ENCODE measurements at regions not wholly inside any gene's neighbourhood (a gene's known extent, or its start where the extent isn't known, plus 50 kb on each side); places are given as distances from the start of the nearest gene placed in this dataset.

DNA sequence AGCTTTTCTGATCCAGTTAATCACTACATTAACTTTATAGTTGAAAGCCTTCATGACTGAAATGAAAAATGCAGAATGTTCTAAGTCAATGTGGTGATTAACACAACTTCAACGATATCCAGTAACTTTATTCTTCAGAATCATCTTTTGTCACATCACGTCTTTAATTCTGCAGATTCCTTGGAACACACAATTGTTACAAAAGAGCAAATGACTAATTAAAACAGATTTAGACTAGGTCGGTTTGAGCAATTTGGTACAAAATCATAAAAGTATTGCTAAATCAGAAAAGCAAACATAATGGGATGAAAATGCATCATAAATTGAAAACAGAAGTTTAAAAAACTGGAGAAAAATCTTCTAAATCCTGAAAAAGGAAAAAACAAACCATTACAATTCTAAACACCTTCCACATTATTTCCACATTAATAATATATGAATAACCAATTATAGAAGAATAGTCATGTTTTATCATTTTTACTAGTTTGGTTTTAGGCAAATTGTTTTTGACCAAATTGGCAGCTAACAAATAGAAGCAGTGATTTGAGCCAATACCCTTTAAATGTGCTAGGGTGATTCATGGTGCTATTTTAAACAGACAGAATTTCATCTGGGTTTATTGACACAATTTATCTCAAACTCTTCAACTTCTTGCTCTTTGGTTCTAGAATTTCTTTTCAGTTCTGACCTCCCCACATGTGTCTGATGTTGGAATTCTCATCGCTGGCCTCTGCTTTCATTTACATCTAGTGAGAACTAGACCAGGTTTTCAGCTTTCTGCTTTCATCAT, 468.1 kb upstream of the PTBP2 start:
- Histone ChIP-seq H3K36me3 (no peaks in the 10 kb centered on the region), H3K27me3 (no peaks in the 10 kb centered on the region), H3K4me3 (no peak overlapping the region), H3K9me3 (no peaks in the 10 kb centered on the region)
- no peak for DNase-seq

DNA sequence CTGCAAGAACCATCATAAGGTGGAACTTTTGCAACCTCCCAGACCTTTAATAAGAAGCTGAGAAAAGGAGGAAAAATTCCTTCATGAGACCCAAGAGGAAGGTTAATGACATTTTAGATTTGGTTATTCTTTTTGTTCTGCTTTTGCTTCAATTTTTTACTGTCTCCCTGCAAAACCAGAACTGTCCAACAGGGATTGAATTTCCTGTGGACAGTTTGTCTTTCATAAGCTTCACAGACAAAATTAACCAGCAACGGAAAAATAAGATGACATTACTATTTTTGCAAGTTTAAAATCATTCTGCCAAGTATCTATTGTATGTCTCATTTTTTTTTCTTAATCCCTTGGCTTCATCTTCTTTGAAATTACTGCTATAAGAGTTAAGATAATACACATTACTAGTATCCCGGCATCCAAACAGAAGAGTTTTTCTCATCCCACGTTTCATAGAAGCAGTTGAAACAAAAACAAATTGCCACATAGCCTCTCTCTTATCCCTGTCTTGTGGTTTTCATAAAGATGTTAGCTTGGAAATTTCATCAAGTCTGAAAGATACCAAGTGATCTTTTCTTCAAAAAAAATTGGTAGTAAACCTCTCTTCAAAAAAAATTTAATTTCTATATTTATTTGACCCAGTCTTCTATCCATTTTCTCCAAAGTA, 465.3 kb upstream of the PTBP2 start:
- H3K9me3 ChIP-seq: no peaks in the 10 kb centered on the region
- no peak overlapping the region for H3K4me3 ChIP-seq
- no peak for DNase-seq
- no peaks in the 10 kb centered on the region for H3K36me3 ChIP-seq
- no peaks in the 10 kb centered on the region for H3K27me3 ChIP-seq

DNA sequence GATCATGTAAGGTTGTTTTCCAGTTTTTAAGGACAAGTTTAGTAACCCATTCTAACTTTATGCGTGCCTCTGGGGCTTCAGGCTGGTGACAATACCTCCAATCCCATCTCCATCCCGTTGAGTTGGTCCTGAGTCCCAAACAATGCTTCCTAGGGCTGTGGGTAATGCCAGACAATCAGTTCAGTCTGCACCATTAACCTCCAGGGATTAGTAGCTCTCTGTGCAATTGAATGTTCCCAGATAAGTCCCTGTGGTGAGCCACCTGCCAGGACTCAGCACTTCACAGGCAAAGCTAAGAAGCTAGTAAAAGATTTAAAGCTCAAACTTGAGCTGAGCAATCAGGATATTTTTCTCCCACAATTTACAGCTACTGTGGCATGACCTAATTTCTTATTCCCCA, 462.2 kb upstream of the PTBP2 start:
- Histone ChIP-seq H3K4me3 (no peak overlapping the region), H3K9me3 (no peaks in the 10 kb centered on the region), H3K36me3 (no peaks in the 10 kb centered on the region), H3K27me3 (no peaks in the 10 kb centered on the region)
- no peak for DNase-seq

DNA sequence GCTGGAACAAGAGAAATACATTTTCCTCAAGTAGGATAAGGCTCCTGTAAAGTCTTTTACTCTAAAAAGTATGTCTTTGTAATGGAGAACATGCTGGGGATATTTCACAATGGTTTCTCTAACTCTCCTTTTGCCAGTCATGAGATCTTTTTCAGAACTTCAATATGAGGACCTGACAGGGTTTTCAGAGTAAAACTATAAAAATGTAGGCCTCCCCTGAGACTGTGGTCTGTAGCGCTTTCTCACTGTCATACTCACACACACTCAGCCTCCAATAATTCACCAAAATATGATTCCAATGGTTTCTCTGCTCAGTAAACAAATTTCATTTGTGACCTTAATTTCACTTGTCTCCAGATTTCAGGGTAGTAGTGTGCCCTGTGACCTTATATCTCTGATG, 440.1 kb upstream of the PTBP2 start:
- H3K4me3 ChIP-seq: no peak overlapping the region
- H3K9me3 ChIP-seq: peaks cover 12% of the 10 kb centered on the region
- no peaks in the 10 kb centered on the region for H3K36me3 ChIP-seq
- H3K27me3 ChIP-seq: no peaks in the 10 kb centered on the region
- DNase-seq: no peak

DNA sequence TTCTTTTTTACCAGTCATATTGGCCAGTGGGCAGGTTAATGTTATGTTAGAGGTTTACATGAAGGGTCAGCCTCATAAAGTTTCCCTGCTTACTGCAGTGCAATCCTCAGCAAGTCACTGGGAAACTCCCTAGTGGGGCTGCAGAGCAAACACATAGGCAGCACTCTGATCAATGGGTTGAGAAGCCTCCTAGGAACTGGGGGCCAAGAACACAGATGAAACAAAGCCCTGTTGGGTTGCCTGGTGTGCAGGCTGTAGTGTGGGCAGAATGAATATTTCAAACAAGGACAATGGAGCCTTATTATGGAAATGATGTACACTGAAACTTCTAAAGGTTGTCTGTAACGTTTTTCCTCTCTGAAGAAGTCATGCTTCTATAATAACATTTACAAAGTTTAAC, 431.6 kb upstream of the PTBP2 start:
- no peaks in the 10 kb centered on the region for H3K27me3 ChIP-seq
- no peak overlapping the region for H3K4me3 ChIP-seq
- DNase-seq: no peak
- H3K36me3 ChIP-seq: no peaks in the 10 kb centered on the region
- peaks cover 13% of the 10 kb centered on the region for H3K9me3 ChIP-seq

DNA sequence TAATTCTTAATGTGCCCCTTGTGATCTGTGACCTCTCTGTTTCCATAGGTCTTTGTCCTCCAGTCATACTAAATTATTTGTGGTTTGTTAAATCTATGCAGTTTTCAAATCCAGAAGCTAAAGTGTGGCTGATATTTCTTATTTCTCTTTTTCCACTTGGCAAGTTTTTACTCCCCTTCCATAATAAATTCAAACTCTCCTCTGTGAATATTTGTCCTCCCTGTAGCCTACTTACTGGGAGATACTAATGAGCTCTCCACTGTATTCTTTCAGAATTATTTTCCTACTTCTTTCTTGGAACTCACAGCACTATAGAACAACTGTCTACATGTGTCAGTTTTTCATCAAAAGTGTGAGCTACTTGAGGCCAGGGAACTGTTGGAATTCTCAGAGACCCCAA, 430.8 kb upstream of the PTBP2 start:
- Histone ChIP-seq H3K27me3 (no peaks in the 10 kb centered on the region), H3K4me3 (no peak overlapping the region), H3K9me3 (peaks cover 9% of the 10 kb centered on the region), H3K36me3 (no peaks in the 10 kb centered on the region)
- no peak for DNase-seq

DNA sequence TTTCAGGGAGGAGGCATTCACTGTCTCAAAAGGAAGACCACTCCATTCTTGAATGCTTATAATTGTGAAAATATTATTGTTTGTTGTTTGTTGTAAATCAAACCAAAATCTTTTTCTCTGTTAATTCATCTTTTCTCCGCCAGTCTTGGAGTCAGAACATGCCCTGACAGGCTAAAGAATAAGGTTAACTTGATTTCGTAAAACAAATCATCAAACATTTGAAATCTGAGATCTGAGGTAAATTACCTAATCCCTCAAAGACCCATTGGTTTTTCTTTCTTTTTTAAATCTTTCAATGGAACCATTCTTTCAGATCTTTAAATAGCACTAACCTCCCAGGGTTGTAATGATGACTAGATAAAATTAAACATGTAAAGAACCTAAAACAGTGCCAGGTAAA, 430.1 kb upstream of the PTBP2 start:
- H3K36me3 ChIP-seq: no peaks in the 10 kb centered on the region
- DNase-seq: no peak
- H3K27me3 ChIP-seq: no peaks in the 10 kb centered on the region
- no peak overlapping the region for H3K4me3 ChIP-seq
- H3K9me3 ChIP-seq: peaks cover 5% of the 10 kb centered on the region

DNA sequence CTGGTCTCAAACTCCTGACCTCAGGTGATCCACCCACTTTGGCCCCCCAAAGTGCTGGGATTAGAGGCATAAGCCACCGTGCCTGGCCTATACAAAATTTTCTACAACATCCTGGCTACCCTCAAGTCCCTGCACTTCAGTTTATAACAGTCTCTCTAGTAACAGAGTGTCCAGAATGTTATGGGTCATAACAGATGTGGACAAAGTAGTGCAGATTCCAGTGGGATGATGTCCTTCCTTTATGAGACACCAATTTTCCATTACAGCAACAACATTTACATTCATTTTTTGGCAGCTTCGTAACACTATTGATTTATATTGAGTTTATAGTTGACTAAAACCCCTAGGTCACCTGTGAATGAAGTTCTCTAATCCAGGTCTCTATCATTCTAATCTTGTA, 429.4 kb upstream of the PTBP2 start:
- no peak for DNase-seq
- Histone ChIP-seq H3K36me3 (no peaks in the 10 kb centered on the region), H3K27me3 (no peaks in the 10 kb centered on the region)

DNA sequence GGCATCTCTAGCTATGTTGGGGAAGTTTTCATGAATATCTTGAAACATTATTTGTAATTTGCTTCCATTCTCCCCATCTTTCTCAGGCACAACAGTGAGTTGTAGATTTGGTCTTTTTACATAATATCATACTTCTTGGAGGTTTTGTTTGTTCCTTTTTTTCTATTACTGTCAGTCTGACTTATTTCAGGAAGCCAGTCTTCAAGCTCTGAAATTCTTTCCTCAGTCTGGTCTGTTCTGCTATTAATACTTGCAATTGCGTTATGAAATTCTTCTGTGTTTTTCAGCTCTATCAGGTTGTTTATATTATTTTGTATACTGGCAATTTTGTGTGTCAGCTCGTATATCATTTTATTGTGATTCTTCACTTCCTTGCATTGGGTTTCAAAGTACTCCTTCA, 424.6 kb upstream of the PTBP2 start:
- Histone ChIP-seq H3K9me3 (no peaks in the 10 kb centered on the region), H3K36me3 (no peaks in the 10 kb centered on the region), H3K27me3 (no peaks in the 10 kb centered on the region), H3K4me3 (no peak overlapping the region)
- DNase-seq: no peak

More for the DNA sequence above, 429.4 kb upstream of the PTBP2 start:
- H3K9me3 ChIP-seq: peaks cover 3% of the 10 kb centered on the region
- H3K4me3 ChIP-seq: no peak overlapping the region

DNA sequence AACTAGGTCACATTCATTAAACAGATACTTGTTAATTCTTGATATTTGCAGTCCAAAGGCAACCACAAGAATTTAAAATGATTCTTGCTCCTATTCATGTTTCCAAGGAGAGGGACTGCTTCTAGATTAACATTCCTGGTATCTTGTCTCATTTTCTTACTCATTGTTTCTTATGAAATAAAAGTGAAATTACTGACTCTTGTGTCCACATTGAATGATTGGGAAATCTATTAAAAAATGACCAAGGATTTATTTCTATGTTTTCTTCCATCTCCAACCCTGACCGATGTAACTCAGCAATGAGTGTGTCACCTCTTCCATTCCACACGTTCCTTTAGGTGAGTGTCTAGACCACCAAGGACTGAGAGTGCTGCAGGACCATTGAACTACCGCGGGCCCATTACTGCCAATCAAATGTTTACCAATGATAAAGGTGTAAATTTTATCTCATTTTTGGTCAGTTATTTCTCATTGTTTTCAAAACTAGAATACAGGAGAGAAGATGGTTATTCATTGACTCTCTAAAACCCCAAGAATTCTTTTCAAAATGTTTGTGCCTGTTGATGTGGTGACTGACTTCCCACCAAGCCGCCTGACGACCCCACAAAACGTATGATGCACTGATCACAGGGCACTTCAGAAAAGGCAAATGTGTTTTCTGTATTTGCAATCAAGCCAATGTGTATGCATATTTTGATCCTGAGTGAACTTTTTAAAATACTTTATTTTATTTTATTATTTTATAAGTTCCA, 414.6 kb upstream of the PTBP2 start:
- Histone ChIP-seq H3K27me3 (no peaks in the 10 kb centered on the region), H3K4me3 (no peak overlapping the region), H3K36me3 (no peaks in the 10 kb centered on the region), H3K9me3 (no peaks in the 10 kb centered on the region)
- no peak for DNase-seq

DNA sequence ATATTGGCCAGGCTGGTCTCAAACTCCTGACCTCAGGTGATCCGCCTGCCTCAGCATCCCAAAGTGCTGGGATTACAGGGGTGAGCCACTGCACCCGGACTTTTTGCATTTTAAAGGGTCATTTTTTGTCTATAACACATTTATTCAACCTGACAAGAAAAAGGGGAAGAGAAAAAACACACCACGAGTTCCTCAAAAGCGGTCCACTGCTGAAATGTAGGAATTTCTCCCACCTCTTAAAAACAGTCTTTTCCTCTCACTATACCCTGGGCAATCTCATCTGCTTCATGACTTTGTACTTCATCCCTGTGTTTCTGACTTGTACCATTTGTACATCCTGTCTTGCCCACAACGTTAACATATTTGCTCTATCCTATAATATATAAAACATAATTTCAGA, 413.3 kb upstream of the PTBP2 start:
- Histone ChIP-seq H3K27me3 (no peaks in the 10 kb centered on the region), H3K9me3 (0 out of 2 replicates have a peak, but pooled peaks cover 2% of the 10 kb centered on the region), H3K36me3 (no peaks in the 10 kb centered on the region), H3K4me3 (no peak overlapping the region)
- no peak for DNase-seq

DNA sequence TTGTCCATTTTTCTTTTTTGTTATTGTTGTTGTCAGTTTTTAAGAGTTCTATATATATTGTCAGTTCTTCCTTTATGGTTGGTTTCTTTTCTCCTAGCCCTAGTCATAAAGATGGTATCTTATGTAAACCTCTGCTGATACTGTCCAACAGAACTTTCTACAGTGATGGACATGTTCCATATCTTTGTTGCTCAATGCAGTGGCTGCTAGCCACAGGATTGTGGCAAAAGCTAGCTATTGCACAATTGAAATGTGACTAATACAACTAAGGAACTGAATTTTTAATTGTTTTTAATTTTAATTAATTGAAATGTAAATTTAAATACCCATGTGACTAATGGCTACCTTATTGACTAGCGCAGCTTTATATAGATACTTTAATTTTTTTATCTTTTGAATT, 411.8 kb upstream of the PTBP2 start:
- Histone ChIP-seq H3K9me3 (0 out of 2 replicates have a peak, but pooled peaks cover 2% of the 10 kb centered on the region), H3K36me3 (no peaks in the 10 kb centered on the region), H3K4me3 (no peak overlapping the region), H3K27me3 (no peaks in the 10 kb centered on the region)
- DNase-seq: peak; percentile 32

DNA sequence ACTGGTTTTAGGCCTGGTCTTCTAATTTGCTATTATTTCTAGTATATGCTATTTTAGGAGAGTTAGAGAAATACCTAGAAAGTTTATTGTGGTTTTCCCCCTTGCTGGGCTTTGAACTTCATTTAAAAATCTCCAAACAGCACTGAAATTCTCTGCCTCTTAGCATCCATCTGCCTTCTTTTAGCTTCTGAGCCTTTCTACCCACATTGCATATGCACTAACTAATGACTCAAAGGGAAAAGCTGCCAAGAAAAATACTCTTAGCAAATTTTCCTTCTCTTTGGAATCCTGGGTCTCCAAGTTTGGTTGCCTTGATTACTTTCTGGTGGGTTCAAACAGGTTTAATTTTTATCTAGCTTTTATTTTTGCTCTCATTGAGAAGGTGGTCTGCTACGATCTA, 408.4 kb upstream of the PTBP2 start:
- DNase-seq: no peak
- H3K36me3 ChIP-seq: no peaks in the 10 kb centered on the region
- H3K27me3 ChIP-seq: no peaks in the 10 kb centered on the region
- H3K9me3 ChIP-seq: 0 out of 2 replicates have a peak, but pooled peaks cover 2% of the 10 kb centered on the region
- no peak overlapping the region for H3K4me3 ChIP-seq

DNA sequence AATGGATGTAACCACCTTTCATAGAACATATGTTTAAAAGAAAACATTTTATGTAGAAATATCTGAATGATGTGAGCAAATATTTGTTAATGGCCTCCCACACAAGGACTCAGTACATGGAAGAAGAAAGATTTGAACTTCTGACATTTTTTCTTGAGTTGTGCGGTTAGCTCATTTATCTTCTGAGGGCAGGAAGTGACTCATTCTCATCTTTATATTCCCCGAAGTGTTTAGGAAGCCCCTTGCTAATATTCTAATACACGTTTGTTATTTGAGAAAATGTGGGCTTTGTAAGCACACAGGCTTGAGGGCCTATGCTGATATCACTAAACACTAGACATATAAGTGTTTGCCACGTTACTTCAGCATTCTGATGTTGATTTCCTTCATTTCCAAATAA, 392.5 kb upstream of the PTBP2 start:
- DNase-seq: no peak
- no peaks in the 10 kb centered on the region for H3K9me3 ChIP-seq
- no peaks in the 10 kb centered on the region for H3K36me3 ChIP-seq
- no peak overlapping the region for H3K4me3 ChIP-seq
- no peaks in the 10 kb centered on the region for H3K27me3 ChIP-seq

DNA sequence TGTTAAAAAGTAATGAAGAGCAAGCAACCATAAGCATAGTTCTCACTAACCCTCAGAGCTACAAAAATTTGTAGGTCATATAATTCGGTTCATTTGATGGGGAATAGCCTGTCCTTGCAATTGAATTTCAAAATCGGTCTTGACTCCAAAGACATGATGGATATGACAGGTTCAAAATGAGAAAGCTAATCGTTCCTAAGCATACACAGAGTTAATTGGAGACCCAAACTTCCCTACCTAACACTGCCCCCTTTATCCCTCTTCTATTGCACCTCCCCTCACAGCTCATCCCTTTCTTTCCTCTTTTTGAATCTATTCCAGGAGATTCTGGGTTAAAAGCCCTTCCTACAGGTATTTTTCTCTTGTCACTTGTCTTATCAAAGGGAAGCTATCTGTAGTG, 390.0 kb upstream of the PTBP2 start:
- no peaks in the 10 kb centered on the region for H3K9me3 ChIP-seq
- no peak for DNase-seq
- no peaks in the 10 kb centered on the region for H3K27me3 ChIP-seq
- no peaks in the 10 kb centered on the region for H3K36me3 ChIP-seq
- H3K4me3 ChIP-seq: no peak overlapping the region

DNA sequence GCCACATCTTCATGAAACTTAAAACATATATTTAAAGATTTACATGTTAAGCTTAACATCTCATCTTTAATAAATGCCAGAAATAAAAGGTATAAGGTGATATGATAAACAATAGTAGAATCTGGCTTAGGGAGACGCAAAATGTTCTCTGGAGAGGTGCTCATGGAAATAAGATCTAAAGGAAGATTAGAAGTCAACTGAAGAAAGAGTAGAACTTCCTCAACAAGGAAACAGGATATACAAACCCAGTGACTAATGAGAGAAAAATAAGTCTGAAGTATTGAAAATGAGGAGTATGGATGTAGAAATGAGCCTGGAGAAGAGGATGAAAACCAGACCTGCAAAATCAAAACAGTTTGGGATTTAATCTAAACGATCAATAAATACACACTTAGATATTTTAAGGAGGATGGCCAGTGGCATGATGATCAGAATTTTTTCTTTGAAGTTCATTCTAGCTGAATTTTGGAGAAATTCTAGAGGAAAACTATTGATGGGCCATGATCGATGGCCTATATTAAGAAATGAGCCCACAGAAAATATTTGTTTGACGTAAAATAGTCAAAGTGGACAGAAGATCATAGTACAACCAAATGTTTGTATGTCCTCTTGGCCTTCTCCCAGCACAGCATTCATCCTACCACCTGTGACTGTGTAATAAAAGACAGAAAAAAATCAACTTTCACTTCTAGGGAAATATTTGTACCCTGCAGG, 387.9 kb upstream of the PTBP2 start:
- Histone ChIP-seq H3K27me3 (no peaks in the 10 kb centered on the region), H3K4me3 (no peak overlapping the region), H3K9me3 (no peaks in the 10 kb centered on the region), H3K36me3 (no peaks in the 10 kb centered on the region)
- no peak for DNase-seq

DNA sequence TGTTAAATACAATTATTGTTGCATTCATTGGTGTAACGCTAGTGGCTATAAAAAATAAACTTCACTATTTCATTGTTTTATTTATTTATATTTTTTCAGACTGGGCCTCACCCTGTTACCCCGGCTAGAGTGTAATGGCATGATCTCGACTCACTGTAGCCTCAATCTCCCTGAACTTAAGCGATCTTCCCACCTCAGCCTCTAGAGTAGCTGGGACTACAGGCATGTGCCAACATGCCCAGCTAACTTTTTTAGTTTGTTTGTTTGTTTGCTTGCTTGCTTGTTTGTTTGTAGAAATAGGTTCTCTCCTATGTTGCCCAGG, 387.4 kb upstream of the PTBP2 start:
- H3K9me3 ChIP-seq: no peaks in the 10 kb centered on the region
- DNase-seq: no peak
- no peak overlapping the region for H3K4me3 ChIP-seq

More for the DNA sequence above, 387.4 kb upstream of the PTBP2 start:
- no peaks in the 10 kb centered on the region for H3K36me3 ChIP-seq
- H3K27me3 ChIP-seq: no peaks in the 10 kb centered on the region

All from MG63 (cell line).